ENCODE measurements at regions not wholly inside any gene's neighbourhood (a gene's known extent, or its start where the extent isn't known, plus 50 kb on each side); places are given as distances from the start of the nearest gene placed in this dataset.
"Not testable (repeated sequence)": the region's sequence is repeated elsewhere in the genome, so short reads cannot be mapped to it uniquely, and the experiment has no call there.

DNA sequence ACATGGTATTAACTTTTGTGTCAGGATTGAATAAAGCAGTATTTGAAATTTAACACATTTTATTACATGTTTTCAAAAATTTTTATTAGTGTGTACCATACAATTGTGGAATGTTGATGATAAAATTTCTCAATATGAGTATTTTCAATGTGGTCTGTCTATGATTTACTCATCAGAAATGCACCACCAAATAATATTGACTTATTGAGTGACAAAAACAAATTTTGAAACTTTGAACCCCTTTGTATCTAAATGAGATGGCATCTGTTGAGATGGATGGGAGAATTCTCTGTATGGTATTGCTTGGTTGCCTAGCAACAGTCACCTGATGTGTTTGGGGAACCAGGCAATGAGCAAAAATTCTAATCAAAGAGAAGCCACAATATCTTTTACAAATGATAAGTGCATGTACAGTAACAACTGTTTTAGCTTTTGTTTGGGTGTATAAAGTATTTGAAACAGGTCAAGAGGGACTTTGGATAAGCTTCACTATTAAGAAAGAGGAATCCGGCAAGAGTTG is 400.1 kb downstream of the CCDC85A start:
- peaks cover 10% of the 10 kb centered on the region for H3K9me3 Mint-ChIP-seq
- DNase-seq: no peak
- TF ChIP-seq, protein P1, sequence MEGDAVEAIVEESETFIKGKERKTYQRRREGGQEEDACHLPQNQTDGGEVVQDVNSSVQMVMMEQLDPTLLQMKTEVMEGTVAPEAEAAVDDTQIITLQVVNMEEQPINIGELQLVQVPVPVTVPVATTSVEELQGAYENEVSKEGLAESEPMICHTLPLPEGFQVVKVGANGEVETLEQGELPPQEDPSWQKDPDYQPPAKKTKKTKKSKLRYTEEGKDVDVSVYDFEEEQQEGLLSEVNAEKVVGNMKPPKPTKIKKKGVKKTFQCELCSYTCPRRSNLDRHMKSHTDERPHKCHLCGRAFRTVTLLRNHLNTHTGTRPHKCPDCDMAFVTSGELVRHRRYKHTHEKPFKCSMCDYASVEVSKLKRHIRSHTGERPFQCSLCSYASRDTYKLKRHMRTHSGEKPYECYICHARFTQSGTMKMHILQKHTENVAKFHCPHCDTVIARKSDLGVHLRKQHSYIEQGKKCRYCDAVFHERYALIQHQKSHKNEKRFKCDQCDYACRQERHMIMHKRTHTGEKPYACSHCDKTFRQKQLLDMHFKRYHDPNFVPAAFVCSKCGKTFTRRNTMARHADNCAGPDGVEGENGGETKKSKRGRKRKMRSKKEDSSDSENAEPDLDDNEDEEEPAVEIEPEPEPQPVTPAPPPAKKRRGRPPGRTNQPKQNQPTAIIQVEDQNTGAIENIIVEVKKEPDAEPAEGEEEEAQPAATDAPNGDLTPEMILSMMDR (IDR thresholded peaks at IDR 0.05): no peak
- no peaks in the 10 kb centered on the region for H3K27me3 Mint-ChIP-seq
- ATAC-seq: no peak
- ChIA-PET CTCF (no interaction called here), POLR2A (no interaction called here)
- H3K4me1 Mint-ChIP-seq (ENCODE audit: low read depth): no peaks in the 10 kb centered on the region
- H3K4me3 Mint-ChIP-seq: no peak overlapping the region
- no peak overlapping the region for H3K27ac Mint-ChIP-seq
- no peaks in the 10 kb centered on the region for H3K36me3 Mint-ChIP-seq (ENCODE audit: low read depth)
- intact Hi-C loops (cut with micrococcal nuclease): no loop called here

DNA sequence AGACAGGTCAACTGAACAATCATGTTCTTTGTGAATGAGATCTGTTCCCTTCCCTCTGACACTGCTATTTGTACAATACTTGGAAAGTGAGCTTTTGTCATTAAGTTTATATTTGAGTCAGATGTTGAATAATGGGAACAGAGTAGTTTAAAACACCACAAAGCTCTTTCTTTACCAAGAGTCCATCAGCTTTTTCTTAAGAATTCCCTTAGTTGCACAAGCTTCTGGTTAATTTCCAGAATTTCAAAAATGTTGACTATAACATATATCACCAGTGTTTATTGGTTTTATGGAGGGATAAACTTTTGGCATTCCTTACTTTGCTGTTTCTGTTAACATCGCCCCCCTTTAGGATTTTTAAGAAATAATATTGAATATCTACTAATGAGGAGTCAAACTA is 403.7 kb downstream of the CCDC85A start:
- ChIA-PET CTCF (no interaction called here), POLR2A (no interaction called here)
- Mint-ChIP-seq H3K4me3 (no peak overlapping the region), H3K27me3 (no peaks in the 10 kb centered on the region), H3K4me1 (ENCODE audit: low read depth) (no peaks in the 10 kb centered on the region), H3K36me3 (ENCODE audit: low read depth) (no peaks in the 10 kb centered on the region), H3K9me3 (peaks cover 2% of the 10 kb centered on the region), H3K27ac (no peak overlapping the region)
- intact Hi-C loops (cut with micrococcal nuclease): no loop called here
- DNase-seq (no peak), ATAC-seq (no peak)
- TF ChIP-seq, protein P1 (IDR thresholded peaks at IDR 0.05): no peak

DNA sequence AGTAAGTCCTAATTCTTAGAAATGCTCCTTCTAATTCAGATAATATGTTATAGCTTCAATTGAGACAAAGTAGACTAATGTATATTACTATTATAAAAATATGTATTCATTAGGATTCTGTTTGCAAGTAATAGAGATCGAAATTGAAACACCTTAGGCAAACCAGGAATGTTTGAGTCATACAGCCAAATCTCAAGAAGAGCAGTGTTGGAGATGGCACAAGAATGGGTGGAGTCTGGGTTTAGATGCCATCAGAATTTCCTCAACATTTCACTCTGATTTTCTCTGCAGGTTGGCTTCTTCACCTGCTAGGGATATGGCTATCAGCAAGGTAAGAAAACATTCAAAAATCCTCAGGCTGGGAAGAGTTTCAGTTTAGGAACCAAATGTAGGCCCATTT is 405.4 kb downstream of the CCDC85A start:
- ChIA-PET CTCF (no interaction called here), POLR2A (no interaction called here)
- H3K27me3 Mint-ChIP-seq: no peaks in the 10 kb centered on the region
- no peak overlapping the region for H3K4me3 Mint-ChIP-seq
- intact Hi-C loops (cut with micrococcal nuclease): no loop called here
- TF ChIP-seq, protein P1 (IDR thresholded peaks at IDR 0.05): no peak
- no peaks in the 10 kb centered on the region for H3K36me3 Mint-ChIP-seq (ENCODE audit: low read depth)
- H3K4me1 Mint-ChIP-seq (ENCODE audit: low read depth): no peaks in the 10 kb centered on the region
- H3K27ac Mint-ChIP-seq: no peak overlapping the region
- ATAC-seq (no peak), DNase-seq (no peak)
- H3K9me3 Mint-ChIP-seq: no peaks in the 10 kb centered on the region

DNA sequence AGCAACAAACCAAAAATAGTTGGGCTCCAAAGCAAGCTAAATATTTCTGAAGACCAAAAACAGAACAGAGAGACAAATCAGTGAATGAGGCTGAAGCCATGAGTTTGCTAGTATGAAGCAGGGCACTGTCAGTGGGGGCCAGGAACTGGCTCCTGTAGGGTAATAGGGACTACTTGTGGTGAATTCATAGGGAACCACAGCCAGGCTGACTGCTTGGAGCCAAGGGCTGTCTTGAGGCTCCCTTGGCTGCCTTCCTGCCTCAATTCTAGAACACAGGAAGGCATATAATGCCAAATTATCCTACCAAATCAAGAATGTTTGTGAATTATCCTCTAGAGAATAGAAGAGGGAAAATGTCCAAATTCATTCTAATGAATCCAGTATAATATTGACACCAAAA is 406.0 kb downstream of the CCDC85A start:
- TF ChIP-seq, protein P1 (IDR thresholded peaks at IDR 0.05): no peak
- Mint-ChIP-seq H3K27ac (no peak overlapping the region), H3K27me3 (no peaks in the 10 kb centered on the region), H3K36me3 (ENCODE audit: low read depth) (no peaks in the 10 kb centered on the region), H3K4me1 (ENCODE audit: low read depth) (no peaks in the 10 kb centered on the region), H3K9me3 (no peaks in the 10 kb centered on the region), H3K4me3 (no peak overlapping the region)
- POLR2A ChIA-PET: no interaction called here
- ATAC-seq (no peak), DNase-seq (no peak)
- CTCF ChIA-PET: no interaction called here
- intact Hi-C loops (cut with micrococcal nuclease): no loop called here

DNA sequence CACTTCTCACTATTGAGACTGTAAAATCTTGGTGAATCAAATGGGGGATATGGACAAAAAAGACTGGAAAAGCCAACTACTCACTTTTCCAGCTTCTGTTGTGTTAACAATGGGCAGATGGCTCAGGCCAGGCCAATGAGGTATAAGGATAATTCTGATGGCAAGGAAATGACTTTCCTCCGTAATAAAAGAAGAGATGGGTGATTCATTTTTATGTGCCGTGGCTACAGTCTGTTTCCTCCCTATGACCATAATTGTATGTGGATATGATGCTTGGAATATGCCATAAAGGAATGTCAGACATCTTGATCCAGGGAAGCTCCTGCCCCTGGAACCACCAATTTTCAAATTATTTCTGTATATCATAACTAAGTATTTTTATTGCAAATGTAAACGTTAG is 406.8 kb downstream of the CCDC85A start:
- POLR2A ChIA-PET: no interaction called here
- Mint-ChIP-seq H3K4me1 (ENCODE audit: low read depth) (no peaks in the 10 kb centered on the region), H3K27ac (no peak overlapping the region), H3K4me3 (no peak overlapping the region), H3K36me3 (ENCODE audit: low read depth) (no peaks in the 10 kb centered on the region), H3K27me3 (no peaks in the 10 kb centered on the region), H3K9me3 (no peaks in the 10 kb centered on the region)
- ATAC-seq (no peak), DNase-seq (no peak)
- TF ChIP-seq, protein P1 (IDR thresholded peaks at IDR 0.05): no peak
- CTCF ChIA-PET: no interaction called here
- intact Hi-C loops (cut with micrococcal nuclease): no loop called here

- CTCF ChIA-PET, H3K27ac Mint-ChIP-seq: not testable (repeated sequence)
Measured at GRCh38 chr2:56606086-56606485, 422.3 kb downstream of the CCDC85A start.

More at GRCh38 chr2:56606086-56606485, 422.3 kb downstream of the CCDC85A start:
- H3K4me1 Mint-ChIP-seq (ENCODE audit: low read depth); POLR2A ChIA-PET; H3K27me3 Mint-ChIP-seq; DNase-seq; ATAC-seq; intact Hi-C loops (cut with micrococcal nuclease); H3K4me3 Mint-ChIP-seq; H3K36me3 Mint-ChIP-seq (ENCODE audit: low read depth); H3K9me3 Mint-ChIP-seq: not testable (repeated sequence)

All from activated CD8-positive, alpha-beta T cell treated with anti-CD3 and anti-CD28 coated beads for 36 hours (primary cell).